CD14-positive monocyte (primary cell): ENCODE measurements at regions not wholly inside any gene's neighbourhood (a gene's known extent, or its start where the extent isn't known, plus 50 kb on each side); places are given as distances from the start of the nearest gene placed in this dataset.

Source experiments
- DNase-seq, 3 donors: peaks; one replicate each; pipeline ENCODE4 v3.0.0-alpha.2; 2011 to 2022
- H2AFZ ChIP-seq: 2 replicates; pipeline ENCODE4 v1.6.0; 2012; ENCODE audit warnings: mild to moderate bottlenecking, low read depth, low read length, inconsistent platforms; ENCODE audit not compliant: insufficient read depth, poor library complexity, severe bottlenecking
- H3K27ac ChIP-seq, 2 donors: 1 replicate in 1 of 2; 2 replicates in 1 of 2; pipeline ENCODE4 v1.5.1; 2012 to 2013; ENCODE audit warnings: low read length in 2 of 2, control low read depth in 1 of 2, inconsistent platforms in 1 of 2, low read depth in 1 of 2, mild to moderate bottlenecking in 1 of 2
- H3K27me3 ChIP-seq, 2 donors: one replicate each; pipeline versions ENCODE4 v1.6.0 to v1.6.1; 2011 to 2013; ENCODE audit warnings: low read length in 2 of 2; ENCODE audit not compliant: control insufficient read depth in 2 of 2, insufficient read depth in 2 of 2
- H3K36me3 ChIP-seq, 2 donors: replicated peaks in 1 of 2; 1 replicate in 1 of 2; 2 replicates in 1 of 2; pipeline versions ENCODE4 v1.5.1 to v1.6.1; 2012 to 2013; ENCODE audit warnings: low read length in 2 of 2, control low read depth in 1 of 2, inconsistent platforms in 1 of 2, mild to moderate bottlenecking in 1 of 2; ENCODE audit not compliant: insufficient read depth in 2 of 2, control insufficient read depth in 1 of 2
- H3K4me1 ChIP-seq, 2 donors: 1 replicate in 1 of 2; 2 replicates in 1 of 2; pipeline versions ENCODE4 v1.5.1 to v1.6.1; 2012 to 2013; ENCODE audit warnings: low read length in 2 of 2, control low read depth in 1 of 2, inconsistent platforms in 1 of 2, mild to moderate bottlenecking in 1 of 2, moderate library complexity in 1 of 2; ENCODE audit not compliant: insufficient read depth in 2 of 2, control insufficient read depth in 1 of 2
- H3K4me2 ChIP-seq: replicated peaks from 2 replicates; pipeline ENCODE3; 2012; ENCODE audit warnings: low read length, moderate library complexity, mild to moderate bottlenecking; ENCODE audit not compliant: poor library complexity, severe bottlenecking; ENCODE audit errors: extremely low read depth
- H3K4me3 ChIP-seq, 3 experiments: fragments of 200-600 bp in 1 of 3; sonication (generic) in 1 of 3; replicated peaks in 1 of 3; 1 replicate in 2 of 3; 2 replicates in 1 of 3; pipeline ENCODE4 v1.5.1; 2011 to 2013; ENCODE audit warnings: low read length in 3 of 3, mild to moderate bottlenecking in 3 of 3, control low read depth in 2 of 3, low read depth in 2 of 3, inconsistent platforms in 1 of 3, moderate library complexity in 1 of 3
- H3K79me2 ChIP-seq: 2 replicates; pipeline ENCODE4 v1.6.0; 2012; ENCODE audit warnings: mild to moderate bottlenecking, control low read depth, inconsistent platforms, low read length, moderate library complexity; ENCODE audit not compliant: insufficient read depth
- H3K9ac ChIP-seq: 2 replicates; pipeline ENCODE4 v1.6.0; 2017; ENCODE audit warnings: low read length, mild to moderate bottlenecking; ENCODE audit not compliant: insufficient read depth, poor library complexity, severe bottlenecking
- H3K9me3 ChIP-seq, 2 donors: replicated peaks in 1 of 2; 1 replicate in 1 of 2; 2 replicates in 1 of 2; pipeline versions ENCODE4 v1.5.1 to v1.6.1; 2012 to 2013; ENCODE audit warnings: low read length in 2 of 2, control low read depth in 1 of 2; ENCODE audit not compliant: control insufficient read depth in 1 of 2, insufficient read depth in 1 of 2
- H4K20me1 ChIP-seq: 2 replicates; pipeline ENCODE4 v1.6.0; 2012; ENCODE audit warnings: mild to moderate bottlenecking, low read length, control low read depth, moderate library complexity; ENCODE audit not compliant: insufficient read depth
- H3K27ac Mint-ChIP-seq, 7 donors: one replicate each; pipeline ENCODE4 v1.8.0; 2020; ENCODE audit warnings: mild to moderate bottlenecking in 7 of 7, mixed read lengths in 7 of 7, moderate library complexity in 6 of 7, inconsistent platforms in 2 of 7
- H3K27me3 Mint-ChIP-seq, 3 donors: one replicate each; pipeline ENCODE4 v1.8.0; 2021 to 2022; ENCODE audit warnings: low read depth in 3 of 3, mild to moderate bottlenecking in 3 of 3, mixed read lengths in 3 of 3, moderate library complexity in 3 of 3, inconsistent platforms in 1 of 3
- H3K36me3 Mint-ChIP-seq, 2 donors: one replicate each; pipeline ENCODE4 v1.8.0; 2020; ENCODE audit warnings: mixed read lengths in 2 of 2, inconsistent platforms in 1 of 2, mild to moderate bottlenecking in 1 of 2
- H3K4me1 Mint-ChIP-seq: one replicate; pipeline ENCODE4 v1.8.0; 2020; ENCODE audit warnings: mild to moderate bottlenecking, mixed read lengths
- H3K4me3 Mint-ChIP-seq, 2 donors: one replicate each; pipeline ENCODE4 v1.8.0; 2020; ENCODE audit warnings: mild to moderate bottlenecking in 2 of 2, mixed read lengths in 2 of 2, moderate library complexity in 1 of 2
- H3K9me3 Mint-ChIP-seq, 7 donors: one replicate each; pipeline ENCODE4 v1.8.0; 2020 to 2022; ENCODE audit warnings: mixed read lengths in 7 of 7, mild to moderate bottlenecking in 6 of 7, moderate library complexity in 6 of 7, inconsistent platforms in 2 of 7
- CTCF ChIP-seq: fragments of 200-600 bp; IDR thresholded peaks from one replicate; pipeline ENCODE4 v1.8.0; 2022; ENCODE audit warnings: antibody characterized with exemption, mild to moderate bottlenecking
- WGBS: methylation state at CpG from one replicate; pipeline ENCODE4 v1.1.5; 2013; ENCODE audit warnings: missing lambda C conversion rate; ENCODE audit not compliant: insufficient coverage; 5-methylcytosine and 5-hydroxymethylcytosine counted together
- intact Hi-C, 2 donors: fragments of 100-400 bp; cut with micrococcal nuclease; formaldehyde crosslinking; loops; one replicate each; pipeline versions ENCODE4 v1.15.0 to v1.15.1; 2023

DNA sequence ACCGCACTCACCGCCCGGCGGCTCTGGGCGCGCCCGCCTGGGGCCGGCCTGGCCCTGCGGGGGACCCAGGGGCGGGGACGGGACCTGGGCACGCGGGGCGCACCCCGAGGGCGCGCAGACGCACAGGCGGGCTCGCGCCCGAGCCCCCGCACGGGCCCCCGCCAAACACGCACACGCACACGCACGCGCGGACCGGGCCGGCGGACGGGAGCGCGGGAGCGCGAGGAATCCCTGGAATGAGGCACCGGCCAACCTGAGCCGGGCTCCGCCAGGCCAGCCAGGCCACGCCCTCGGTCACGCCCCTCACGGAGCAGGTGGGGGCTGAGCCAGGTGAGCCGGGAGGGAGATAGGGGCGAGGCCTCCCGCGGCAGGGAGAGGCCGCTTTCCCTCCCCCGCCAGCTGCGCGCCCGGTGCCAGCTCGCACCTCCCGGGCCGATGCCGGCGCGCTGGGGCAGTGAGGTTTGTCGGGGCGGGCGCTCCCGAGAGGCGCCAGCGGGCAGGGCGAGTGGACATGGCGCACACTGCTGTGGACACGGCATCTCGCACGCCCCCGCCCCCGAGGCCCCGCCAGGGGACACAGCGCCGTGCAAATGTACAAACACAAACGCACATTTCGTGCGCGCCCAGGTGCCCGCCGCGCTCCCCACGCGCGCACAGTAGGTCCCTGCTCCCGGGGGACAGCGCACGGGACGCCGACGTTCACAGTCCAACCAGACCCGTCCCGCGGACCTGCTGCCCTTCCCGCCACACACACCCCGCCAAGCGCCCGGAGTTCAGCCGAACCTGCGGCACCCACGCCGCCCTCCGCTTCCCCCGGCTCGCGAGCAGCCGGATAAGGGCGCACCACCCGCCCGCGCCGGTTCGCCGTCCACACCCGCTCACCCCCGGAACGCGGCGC, 75.9 kb upstream of the VGLL4 start:
- peaks cover 28% of the 10 kb centered on the region for H3K4me1 Mint-ChIP-seq
- Histone ChIP-seq H3K36me3 (no peaks in the 10 kb centered on the region), H3K27me3 (peaks cover 13 to 40% of the 10 kb centered on the region in 2 donors), H3K9me3 (no peaks in the 10 kb centered on the region), H3K9ac (peak overlapping the region; percentile 51), H4K20me1 (no peaks in the 10 kb centered on the region), H3K4me2 (peak overlapping the region; percentile 87), H3K27ac (no peak overlapping the region), H3K79me2 (no peaks in the 10 kb centered on the region), H3K4me1 (peaks cover 12 to 28% of the 10 kb centered on the region in 2 donors), H3K4me3 (peak overlapping the region; percentile 65 to 82 (median 77)), H2AFZ (peak overlapping the region; percentile 79)
- DNase-seq = peak in 1 of 3 donors; percentile 3
- H3K36me3 Mint-ChIP-seq = no peaks in the 10 kb centered on the region
- under 1% methylated on average over 120 of the region's 121 CpGs for WGBS
- peaks cover 37 to 44% (median 38%) of the 10 kb centered on the region in 3 donors for H3K27me3 Mint-ChIP-seq
- peak overlapping the region; percentile 91 to 98 for H3K4me3 Mint-ChIP-seq
- H3K9me3 Mint-ChIP-seq = peaks cover 0 to 10% (median under 1%) of the 10 kb centered on the region in 7 donors
- no peak for TF ChIP-seq CTCF
- intact Hi-C loops = no loop called here
- H3K27ac Mint-ChIP-seq = no peak overlapping the region

GRCh38 chr3:11718637-11719405, 75.1 kb upstream of the VGLL4 start:
- Histone ChIP-seq H3K9ac (peak overlapping the region; percentile 51), H3K79me2 (no peaks in the 10 kb centered on the region), H3K9me3 (no peaks in the 10 kb centered on the region), H3K4me3 (peak overlapping the region; percentile 65 to 82 (median 77)), H3K27me3 (peaks cover 13 to 40% of the 10 kb centered on the region in 2 donors), H4K20me1 (no peaks in the 10 kb centered on the region), H3K4me1 (peaks cover 11 to 25% of the 10 kb centered on the region in 2 donors), H3K36me3 (no peaks in the 10 kb centered on the region), H2AFZ (peak overlapping the region; percentile 79), H3K27ac (no peak overlapping the region), H3K4me2 (peak overlapping the region; percentile 87)
- Mint-ChIP-seq H3K27ac (peak overlapping the region in 1 of 7 donors; percentile 42), H3K36me3 (no peaks in the 10 kb centered on the region), H3K9me3 (peaks cover 0 to 8% (median 0%) of the 10 kb centered on the region in 7 donors), H3K4me1 (peaks cover 26% of the 10 kb centered on the region), H3K27me3 (peaks cover 36 to 43% (median 37%) of the 10 kb centered on the region in 3 donors), H3K4me3 (peak overlapping the region; percentile 86 to 98)
- under 1% methylated on average over 40 of the region's 44 CpGs for WGBS
- DNase-seq = peak in 2 of 3 donors; percentile 7 to 18
- intact Hi-C loops = no loop called here
- TF ChIP-seq CTCF = no peak
